Uterus (tissue), 2 donors: ENCODE measurements at regions not wholly inside any gene's neighbourhood (a gene's known extent, or its start where the extent isn't known, plus 50 kb on each side); places are given as distances from the start of the nearest gene placed in this dataset.

Experiments
- CTCF ChIP-seq, 4 experiments: fragments of 200-600 bp in 2 of 4; fragments of 450-650 bp in 2 of 4; sonication (generic) in 2 of 4; IDR thresholded peaks; one replicate each; pipeline ENCODE4 v1.5.1; 2016 to 2019; ENCODE audit warnings: antibody characterized with exemption in 4 of 4, mild to moderate bottlenecking in 2 of 4, moderate library complexity in 1 of 4
- POLR2A ChIP-seq, 2 donors: fragments of 450-650 bp; IDR thresholded peaks; one replicate each; pipeline ENCODE4 v1.6.1; 2016; ENCODE audit warnings: antibody characterized with exemption in 2 of 2, mild to moderate bottlenecking in 1 of 2, moderate library complexity in 1 of 2

DNA sequence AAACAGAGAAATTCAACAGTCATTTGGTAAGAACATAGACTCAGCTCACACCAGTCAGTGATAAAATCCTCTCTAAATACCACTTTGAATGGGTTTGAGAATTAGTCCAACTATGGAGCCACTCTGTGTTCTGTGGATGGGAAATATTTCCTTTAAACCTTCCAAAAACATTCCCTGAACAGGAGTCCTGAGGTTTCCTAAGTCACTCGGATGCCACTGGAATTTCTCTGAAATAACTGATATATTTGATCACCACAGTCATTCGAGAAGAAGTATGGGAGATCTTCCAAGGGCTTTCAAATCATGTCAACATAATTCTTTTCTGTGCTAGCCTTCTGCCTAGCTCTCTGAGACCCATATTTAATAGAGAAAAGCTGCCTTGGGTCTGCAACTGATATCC is 958.6 kb downstream of the STIM2 start:
- TF ChIP-seq CTCF (IDR thresholded peaks at IDR 0.05), result no peak
- TF ChIP-seq POLR2A (IDR thresholded peaks at IDR 0.05), result no peak
